ENCODE measurements at regions not wholly inside any gene's neighbourhood (a gene's known extent, or its start where the extent isn't known, plus 50 kb on each side); places are given as distances from the start of the nearest gene placed in this dataset.
"Not testable (repeated sequence)": the region's sequence is repeated elsewhere in the genome, so short reads cannot be mapped to it uniquely, and the experiment has no call there.

DNA sequence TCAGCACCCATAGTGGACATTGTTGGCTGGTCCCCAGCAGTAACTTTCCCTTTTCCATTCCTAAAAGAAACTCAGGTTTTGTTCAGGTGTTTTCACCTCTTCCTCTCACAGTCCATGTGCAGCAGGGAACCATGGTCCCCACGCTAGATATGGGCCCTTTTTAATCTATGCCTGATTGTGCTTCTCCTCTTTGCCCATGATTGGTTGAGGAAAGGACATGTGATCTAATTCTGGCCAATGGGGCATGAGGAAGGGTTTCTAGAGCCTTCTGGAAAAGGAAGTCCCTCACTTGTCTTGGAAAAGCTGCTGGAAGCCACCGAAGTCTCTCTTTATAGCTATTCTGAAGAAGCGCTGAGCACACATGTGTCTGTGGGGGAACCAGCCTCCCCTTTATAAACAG lies 330.7 kb downstream of the ACTR3B start:
- no peak for DNase-seq

DNA sequence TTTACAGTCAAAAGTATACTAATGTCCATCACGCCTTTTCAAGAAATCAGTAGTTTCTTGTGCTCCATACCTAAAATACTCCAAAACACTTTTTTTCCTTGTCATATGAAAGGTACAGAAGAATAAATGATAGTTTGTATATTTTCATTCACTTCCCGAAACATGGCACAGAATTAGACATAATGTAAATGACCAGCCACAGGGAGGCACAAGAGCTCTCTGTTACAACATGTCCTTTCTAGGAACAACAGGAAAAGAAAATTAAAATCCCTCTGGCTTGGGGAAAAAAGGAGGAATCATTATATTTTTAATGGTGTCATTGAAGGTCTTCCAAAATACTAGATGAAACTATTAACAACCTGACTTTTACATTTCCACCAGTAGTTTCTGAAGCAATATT lies 331.2 kb downstream of the ACTR3B start:
- no peak for DNase-seq

DNA sequence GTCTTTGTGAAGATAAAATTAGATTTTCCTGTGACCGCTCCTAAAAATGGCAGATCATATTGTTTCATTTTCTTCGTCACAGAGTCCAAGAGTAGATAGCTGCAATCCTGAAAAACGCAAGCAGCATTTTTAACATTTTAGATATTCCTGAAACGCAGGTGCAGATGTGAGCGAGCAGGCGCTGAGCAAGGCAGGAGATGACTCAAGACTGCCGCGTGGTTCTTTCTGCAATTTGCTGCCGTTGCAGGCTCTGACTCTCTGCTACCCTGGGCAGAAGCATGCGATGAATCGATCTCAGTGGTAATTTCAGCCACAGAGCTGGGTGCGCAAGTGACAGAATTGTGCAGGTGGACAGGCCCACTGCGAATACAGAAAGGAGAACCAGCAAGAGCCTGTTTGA lies 331.9 kb downstream of the ACTR3B start:
- no peak for DNase-seq

DNA sequence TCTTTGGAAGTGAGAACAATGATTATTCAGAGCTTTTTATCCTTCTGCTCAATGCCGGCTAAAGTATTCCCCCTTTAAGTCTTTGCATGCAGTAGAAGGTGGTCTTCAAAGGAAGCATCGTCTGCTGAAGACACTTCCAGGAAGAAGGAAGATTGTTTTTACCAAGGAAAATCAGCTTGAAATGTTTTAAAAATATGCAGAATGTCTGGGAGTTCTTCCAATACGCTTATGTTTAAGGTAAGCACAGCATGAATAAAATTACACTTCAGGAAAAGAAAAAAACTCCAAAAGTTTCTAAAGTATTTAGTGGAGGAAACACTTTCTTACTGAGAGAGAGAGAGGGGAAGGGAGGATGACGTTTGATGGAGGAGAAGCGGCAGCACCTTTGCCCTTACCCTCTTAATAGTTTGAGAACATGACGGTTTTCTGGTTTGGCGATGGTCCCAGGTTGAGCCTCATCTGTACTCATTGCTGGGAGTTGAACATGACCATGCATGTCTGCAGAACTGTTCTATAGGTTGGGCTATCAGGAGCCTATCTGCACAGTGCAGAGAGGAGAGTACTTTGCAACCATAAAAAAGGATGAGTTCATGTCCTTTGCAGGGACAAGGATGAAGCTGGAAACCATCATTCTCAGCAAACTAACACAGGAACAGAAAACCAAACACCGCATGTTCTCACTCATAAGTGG lies 338.1 kb downstream of the ACTR3B start:
- DNase-seq: no peak

DNA sequence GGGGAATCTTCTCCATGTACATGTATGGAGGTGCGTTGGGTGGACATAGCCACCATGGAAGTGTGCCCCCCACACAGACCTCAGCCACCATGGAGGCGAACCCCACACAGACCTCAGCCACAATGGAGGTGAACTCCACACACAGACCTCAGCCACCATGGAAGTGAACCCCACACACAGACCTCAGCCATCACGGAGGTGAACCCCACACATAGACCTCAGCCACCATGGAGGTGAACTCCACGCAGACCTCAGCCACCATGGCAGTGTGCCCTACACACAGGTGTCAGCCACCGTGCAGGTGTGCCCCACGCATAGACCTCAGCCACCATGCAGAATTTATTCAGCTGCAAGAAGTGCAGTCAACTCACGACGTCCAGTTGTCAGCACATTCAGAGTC lies 339.7 kb downstream of the ACTR3B start:
- no peak for DNase-seq

DNA sequence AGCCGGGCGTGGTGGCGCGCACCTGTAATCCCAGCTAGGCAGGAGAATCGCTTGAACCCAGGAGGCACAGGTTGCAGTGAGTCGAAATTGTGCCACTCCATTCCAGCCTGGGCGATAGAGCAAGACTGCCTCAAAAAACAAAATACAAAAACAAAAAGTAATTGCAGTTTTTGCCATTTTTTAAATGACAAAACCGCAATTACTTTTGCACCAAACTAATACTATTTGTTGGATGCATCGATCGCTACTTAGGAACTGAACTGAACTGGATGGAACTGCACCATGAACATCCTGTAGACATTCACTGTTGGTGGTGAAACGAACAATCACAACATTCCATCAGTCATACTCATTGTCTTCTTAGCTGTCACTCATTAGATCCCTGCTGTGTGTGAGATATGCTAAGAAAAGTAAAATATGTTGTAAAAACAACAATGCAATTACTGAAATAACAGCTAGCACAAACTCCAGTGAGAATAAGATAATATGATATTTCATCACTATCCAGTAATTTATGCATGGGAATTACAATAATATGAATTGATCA lies 341.2 kb downstream of the ACTR3B start:
- no peak for DNase-seq

DNA sequence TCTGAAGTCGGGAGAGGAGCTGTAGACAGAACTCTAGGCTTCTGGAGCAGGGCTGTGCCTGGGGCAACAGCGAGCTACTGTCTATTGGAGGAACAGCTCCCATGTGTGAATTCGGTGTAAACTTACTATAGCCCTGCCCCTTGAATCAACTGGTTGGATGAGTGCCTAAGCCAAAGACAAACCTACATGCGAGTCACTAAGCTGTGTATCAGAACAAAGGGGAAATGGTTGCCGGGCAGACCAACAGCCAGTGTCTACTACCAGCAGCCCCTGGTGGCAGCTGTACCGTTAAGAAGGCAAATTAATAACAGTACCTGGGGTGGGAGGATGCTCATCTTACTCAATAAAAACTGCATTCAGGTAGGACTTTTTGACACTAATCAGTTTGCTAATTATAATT lies 343.6 kb downstream of the ACTR3B start:
- no peak for DNase-seq

DNA sequence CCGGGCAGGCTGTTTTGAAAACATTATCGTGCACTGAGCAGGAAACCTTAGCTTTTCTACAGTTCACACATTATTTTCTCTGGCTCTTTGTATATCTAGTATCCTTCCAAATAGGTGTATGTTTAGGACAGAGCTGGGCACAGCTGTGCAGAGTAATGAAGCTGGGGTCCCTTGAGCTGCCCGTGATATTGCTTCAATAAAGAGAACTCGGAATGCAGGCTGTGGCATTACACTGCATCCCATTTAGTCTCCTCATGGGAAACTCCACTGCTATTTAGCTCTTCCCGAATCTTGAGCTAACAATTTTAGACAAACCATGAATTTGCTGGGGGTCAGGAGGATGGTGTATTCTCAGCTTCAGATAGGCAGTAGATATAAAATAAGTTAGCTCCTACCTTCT lies 348.3 kb downstream of the ACTR3B start:
- no peak for DNase-seq

DNA sequence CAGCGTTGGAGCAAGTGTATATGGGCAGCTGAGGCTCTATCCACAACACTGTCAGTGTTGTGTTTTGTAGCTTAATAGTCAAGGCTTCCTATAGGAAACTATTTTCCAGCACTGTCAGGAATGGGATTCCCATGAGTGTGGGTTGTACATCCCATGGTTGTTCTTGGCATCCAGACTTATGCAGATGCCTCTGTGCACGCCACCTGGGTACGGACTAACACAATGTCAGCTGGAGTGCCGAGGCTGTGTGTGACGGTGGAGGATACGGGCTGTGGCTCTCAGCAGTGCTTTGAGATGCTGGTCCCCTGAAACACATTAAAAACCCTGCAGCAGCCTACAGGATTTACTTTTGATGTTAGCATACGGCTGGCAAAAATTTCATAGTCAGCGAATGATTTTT lies 350.0 kb downstream of the ACTR3B start:
- DNase-seq: no peak

DNA sequence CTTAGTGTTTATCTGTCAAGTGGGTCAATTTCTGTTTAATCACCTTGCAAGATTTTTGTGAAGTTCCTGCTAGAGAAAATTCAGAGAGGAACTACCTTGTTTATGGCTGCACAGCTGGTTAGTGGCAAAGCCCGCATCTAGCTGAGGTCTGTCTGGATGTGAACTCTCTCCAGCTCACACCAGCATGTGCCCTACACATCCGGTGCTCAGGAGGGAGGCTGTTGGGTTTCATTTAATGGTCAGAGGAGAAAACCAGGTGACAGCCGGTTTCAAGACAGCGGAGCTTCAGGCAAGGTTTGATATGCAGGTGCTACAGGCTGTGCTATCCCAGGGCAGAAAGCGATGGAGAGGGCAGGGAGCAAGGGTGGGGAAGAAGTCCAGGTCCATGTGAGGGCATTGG lies 351.1 kb downstream of the ACTR3B start:
- DNase-seq: no peak

DNA sequence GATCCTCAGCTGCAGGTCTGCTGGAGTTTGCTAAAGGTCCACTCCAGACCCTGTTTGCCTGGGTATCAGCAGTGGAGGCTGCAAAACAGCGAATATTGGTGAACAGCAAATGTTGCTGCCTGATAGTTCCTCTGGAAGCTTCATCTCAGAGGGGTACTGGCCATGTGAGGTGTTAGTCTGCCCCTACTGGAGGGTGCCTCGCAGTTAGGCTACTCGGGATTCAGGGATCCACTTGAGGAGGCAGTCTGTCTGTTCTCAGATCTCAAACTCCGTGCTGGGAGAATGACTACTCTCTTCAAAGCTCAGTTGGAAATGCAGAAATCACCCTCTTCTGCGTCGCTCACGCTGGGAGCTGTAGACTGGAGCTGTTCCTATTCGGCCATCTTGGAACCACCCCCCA lies 362.7 kb downstream of the ACTR3B start:
- DNase-seq: not testable (repeated sequence)

DNA sequence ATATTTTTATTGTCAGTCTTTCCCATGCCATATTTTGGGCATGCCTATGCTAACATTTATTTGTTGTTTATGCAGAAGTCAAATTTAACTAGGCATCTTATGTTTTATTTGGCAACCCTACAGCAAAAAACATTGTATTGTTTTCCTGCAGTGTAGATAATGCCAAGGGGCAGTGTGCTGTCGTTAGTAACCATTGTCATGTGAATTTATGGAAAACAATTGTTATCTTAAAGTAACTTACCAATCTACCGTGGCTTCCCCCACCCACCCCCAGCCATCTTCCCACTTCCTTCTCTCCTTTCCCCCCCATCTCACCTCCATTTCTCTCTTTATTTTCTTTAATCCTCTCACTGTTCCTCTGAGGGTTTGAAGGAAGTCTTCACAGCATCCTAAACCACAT lies 370.5 kb downstream of the ACTR3B start:
- DNase-seq: no peak

DNA sequence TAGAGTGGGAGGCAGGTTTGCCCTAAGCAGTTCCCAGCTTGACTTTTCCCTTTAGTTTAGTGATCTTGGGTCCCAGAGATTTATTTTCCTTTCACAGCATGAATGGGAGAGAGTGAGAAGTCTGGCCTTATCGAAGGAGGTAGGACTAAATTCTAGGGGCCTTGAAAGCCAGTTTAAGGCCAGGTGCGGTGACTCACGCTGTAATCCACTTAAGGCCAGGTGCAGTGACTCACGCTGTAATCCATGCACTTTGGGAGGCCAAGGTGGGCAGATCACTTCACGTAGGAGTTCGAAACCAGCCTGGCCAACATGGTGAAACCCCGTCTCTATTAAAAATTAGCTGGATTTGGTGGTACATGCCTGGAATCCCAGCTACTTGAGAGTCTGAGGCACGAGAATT lies 392.2 kb downstream of the ACTR3B start:
- no peak for DNase-seq

DNA sequence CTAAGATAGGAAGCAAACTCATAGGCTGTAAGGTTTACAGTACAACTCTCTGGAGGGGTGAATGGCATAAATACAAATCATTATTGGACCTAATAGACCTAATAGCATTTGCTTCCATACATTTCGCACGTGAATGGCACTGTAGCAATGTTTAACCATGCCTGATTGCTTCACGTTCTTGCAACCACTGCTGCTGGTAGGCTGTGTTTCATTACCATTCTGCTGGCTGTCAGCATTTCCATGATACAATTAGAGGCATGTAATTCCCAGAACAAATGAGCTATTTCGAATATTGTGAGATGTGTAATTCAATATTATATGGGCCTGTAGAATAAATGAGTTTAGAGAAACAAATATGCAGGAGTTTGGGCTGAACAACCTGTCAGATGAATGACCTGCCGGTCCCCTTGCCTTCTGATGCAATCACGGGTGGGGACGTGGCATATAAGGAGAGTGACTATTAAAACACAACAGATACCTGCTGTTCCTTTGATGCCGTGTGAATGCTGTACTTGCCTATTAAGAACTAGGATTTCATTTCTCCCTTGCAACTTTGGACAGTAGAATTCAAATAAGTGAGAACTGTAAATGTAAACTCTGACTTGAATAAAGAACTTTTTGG lies 393.4 kb downstream of the ACTR3B start:
- no peak for DNase-seq

DNA sequence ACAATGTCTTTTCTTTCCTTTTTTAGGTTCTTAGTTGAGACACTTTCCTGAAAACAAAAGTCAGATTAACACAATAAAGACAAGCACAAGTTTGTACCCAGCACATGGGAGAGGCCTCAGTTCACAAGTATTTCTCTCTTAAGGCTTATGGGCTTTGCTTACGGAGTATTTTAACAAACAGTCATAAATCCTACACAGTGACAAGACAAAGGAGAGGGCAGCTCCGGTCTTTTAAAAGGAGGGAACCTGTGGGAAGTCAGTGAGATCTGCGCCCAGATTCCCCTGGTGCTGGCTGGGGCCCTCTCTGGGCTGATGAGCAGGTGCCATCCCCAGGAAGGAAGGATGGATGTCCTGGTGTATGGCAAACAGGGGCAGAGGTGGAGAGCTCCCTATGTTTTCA lies 398.6 kb downstream of the ACTR3B start:
- no peak for DNase-seq

DNA sequence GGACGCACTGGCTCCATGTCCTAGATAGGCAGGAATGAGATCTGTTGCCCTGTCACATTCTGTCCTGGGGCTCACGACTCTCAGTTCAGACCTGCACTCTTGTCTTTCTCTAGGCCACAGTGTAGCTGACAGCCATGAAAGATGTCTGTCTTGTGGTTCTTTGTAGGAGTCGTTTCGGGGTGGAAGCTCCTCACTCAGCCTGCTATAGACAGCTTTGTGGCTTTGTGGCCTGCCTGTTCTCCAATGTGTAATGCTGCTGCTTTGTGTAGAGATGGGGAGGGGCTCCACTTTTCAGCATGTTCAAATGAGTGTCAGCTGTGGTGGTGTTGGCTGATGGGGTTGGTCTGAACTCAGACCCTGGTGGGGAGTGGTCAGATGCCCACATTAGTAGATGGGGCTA lies 410.7 kb downstream of the ACTR3B start:
- DNase-seq: no peak

DNA sequence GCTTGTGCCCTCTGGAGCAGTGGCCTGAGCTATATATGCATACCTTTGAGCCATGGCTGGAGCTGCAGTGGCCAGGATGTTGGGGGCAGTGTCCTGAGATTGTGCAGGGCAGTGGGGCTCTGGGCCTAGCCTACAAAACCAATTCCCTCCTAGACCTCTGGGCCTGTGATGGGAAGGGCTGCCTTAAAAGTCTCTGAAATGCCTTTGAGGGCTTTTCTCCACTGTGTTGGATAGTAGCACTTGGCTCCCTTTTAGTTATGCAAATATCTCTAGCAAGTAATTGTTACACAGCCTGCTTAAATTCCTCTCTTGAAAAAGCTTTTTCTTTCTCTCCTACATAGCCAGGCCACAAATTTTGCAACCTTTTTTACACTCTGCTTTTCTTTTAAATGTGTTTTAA lies 426.4 kb downstream of the ACTR3B start:
- DNase-seq: no peak

DNA sequence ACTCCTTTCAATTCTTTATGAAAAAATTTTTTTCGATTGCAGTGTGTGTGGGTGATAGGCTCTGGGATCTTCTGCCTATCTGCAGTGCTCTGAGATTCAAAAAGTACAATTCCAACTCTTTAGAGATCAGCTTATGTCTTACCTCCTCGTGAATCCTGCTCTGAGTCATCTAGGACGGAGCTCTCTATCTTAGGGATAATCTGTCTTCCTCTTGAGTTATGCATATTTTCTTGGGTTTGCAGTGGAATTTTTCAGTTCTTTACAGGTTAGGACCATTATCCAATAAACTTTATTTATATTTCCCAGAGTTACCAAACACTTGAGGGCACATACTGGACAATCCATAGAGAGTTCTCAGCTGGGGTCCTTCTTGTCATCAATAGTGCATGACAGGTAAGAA lies 428.6 kb downstream of the ACTR3B start:
- DNase-seq: no peak

DNA sequence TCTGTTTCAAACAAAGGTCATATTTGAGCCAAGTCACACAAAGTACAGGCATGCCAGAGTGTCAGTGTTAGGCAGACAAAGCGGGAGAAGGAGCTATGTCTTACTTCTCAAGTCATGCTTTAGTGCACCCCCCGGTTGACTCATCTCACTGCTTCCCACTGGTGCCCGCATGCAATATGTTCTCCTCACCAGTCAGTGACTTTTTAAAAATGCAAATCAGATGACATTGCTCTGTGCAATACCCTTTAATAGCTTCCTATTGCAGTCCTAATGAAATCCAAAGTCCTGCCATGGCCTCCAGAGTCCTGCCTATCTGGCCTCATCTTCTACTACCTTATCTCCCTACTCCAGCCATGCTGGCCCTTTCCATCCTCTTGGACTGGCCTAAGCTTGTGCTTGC lies 429.1 kb downstream of the ACTR3B start:
- no peak for DNase-seq

DNA sequence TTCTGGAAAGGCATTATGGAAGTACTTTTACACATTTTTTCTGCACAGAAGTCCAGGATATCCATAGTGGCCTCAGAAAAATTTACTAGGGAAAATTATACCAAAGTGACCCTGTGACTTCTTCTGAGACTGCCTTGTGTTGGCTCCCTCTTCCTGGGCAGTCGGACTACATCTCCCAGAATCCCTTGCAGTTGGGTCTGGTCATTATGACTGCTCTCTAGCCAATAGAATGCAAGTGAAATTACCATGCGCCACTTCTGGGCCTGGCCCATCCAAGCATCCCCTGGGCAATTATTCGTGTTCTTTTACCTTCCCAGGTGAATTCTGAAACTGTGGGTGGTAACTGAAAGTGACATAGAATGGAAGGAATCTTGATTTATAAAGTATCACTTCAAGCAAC lies 430.9 kb downstream of the ACTR3B start:
- no peak for DNase-seq

DNA sequence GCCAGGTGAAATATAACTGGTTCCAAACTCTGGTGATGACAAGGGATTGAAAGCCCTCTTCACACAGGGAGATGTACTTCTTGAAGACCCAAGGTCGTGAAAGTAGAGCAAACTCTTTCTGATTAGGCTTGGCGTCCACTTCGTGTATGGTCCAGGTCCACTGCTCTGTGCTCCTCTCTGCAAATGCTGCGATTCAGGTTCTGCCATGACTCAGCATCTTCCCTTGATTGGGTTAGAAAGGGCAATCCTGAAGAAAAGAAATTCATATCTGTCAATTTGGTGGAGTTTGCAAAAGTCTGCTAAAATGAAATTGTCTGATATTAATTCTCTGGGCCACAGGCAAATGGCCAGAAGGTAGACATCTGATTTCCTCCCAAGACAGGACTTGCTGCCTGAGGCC lies 431.4 kb downstream of the ACTR3B start:
- no peak for DNase-seq

DNA sequence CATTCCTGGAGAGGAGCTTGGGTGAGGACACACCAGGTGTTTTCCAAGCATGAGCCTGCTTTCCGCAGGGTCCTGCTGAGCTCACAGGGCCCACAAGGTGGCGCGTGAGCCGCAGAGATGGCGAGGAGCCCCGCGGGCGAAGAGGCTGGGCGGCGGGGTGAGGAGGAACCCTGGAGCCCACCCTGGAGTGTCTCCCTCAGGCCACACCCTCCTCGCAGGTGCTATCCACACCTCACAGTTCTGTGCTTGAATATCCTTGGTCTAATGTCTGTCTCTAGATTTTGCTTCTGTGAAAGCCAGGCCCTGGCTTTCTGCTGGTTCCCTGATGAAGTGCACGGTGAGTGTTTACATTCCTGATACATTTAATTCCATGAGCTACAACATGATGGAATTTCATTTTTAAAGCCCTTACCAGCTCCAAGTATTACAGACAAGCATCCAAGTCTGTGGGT lies 433.6 kb downstream of the ACTR3B start:
- DNase-seq: no peak

DNA sequence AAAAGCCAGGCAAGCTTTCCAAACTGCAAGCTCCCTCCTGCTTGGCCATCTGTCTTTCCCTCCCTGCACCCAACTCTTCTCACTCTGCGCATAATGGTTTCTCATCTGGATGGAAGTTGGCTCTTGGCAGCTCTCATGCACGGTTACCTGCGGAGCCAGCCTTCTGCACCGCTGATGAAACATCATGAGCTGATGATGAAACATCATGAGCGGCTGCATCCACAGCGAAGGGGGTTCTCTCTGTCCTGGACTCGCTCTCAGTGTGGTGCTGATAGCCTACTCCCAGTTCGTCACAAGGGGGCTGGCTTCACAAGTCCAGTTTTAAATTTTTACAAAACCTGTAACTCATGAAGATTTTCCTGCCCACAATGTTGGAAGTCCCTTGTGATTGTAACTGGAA lies 457.5 kb downstream of the ACTR3B start:
- DNase-seq: no peak

DNA sequence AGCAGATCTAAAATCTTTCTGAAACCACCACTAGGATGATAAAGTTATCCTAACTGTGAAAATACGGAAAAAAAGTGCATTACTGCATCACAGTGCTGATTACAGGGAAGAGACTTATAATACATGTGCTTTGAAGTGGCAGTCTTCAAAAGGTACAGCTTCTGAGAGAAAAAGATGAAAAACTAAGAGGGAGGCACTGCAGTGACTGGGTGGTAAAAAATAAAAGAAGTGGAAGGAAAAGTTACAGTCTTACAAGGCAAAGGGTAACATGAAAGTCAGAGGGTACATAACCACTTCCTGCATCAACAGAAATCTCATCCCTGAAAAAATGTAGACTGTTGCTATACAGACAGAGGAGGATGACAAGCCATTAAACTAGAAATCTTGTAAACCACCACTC lies 465.3 kb downstream of the ACTR3B start:
- DNase-seq: no peak

DNA sequence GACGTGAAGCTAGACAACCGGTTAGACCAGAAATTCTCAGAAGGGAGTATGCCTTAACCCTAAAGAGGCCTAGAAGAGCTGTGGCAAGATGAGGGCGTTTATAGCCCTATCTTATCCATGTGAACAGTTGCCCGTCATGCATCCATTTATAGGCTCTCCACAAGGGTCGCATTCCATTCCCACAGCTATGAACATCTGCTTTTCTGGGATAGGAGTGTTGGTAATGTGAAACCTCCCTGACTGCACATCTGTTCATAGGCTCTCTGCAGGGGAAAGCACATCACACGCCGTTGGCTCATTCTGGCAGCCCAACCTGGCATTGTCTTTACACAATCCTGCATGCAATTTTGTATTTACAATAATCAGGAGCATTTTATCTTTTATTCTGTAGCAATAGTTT lies 485.6 kb downstream of the ACTR3B start:
- not testable (repeated sequence) for DNase-seq
